ENCODE measurements at regions not wholly inside any gene's neighbourhood (a gene's known extent, or its start where the extent isn't known, plus 50 kb on each side); places are given as distances from the start of the nearest gene placed in this dataset.

- TF ChIP-seq CTCF (IDR thresholded peaks at IDR 0.05): no peak
- TF ChIP-seq POLR2A (IDR thresholded peaks at IDR 0.05): no peak
Observed at GRCh38 chr13:86633346-86633745, 834.1 kb upstream of the SLITRK6 start.

All from transverse colon (tissue), 3 donors.